OCI-LY3 (cell line): ENCODE measurements at regions not wholly inside any gene's neighbourhood (a gene's known extent, or its start where the extent isn't known, plus 50 kb on each side); places are given as distances from the start of the nearest gene placed in this dataset.
A peak's percentile ranks its signal among the peaks of the same experiment; 100 is the strongest.

Source experiments
- CTCF ChIP-seq: fragments of 200-600, 300-600 bp; sonication (generic); IDR thresholded peaks from 2 replicates; pipeline ENCODE4 v1.5.1; 2014; ENCODE audit warnings: antibody characterized with exemption, low read length, low read depth
- EZH2phosphoT487 ChIP-seq: fragments of 200-600 bp; shearing (Covaris generic); IDR thresholded peaks from 2 replicates; pipeline ENCODE4 v1.6.1; 2018; ENCODE audit warnings: antibody characterized with exemption, mixed run types, low read depth

- TF ChIP-seq CTCF (peak; percentile 54), EZH2phosphoT487 (no peak)
Measured at GRCh38 chr5:18281947-18282581, 647.8 kb downstream of the TAF11L14 start.
